ENCODE measurements at regions not wholly inside any gene's neighbourhood (a gene's known extent, or its start where the extent isn't known, plus 50 kb on each side); places are given as distances from the start of the nearest gene placed in this dataset.

GRCh38 chr22:45071618-45072017 lies 61.8 kb upstream of the PHF21B start:
- no peak for TF ChIP-seq CTCF (IDR thresholded peaks at IDR 0.05)
- peaks cover 3 to 64% of the 10 kb centered on the region in 2 donors for H3K27me3 ChIP-seq
- no peaks in the 10 kb centered on the region for H3K36me3 ChIP-seq
- no peak overlapping the region for H3K4me3 ChIP-seq
- H3K9me3 ChIP-seq: no peaks in the 10 kb centered on the region
- H3K4me1 ChIP-seq: no peaks in the 10 kb centered on the region
- H3K27ac ChIP-seq: no peak overlapping the region
- DNase-seq (no peak), ATAC-seq (no peak)
- intact Hi-C loops (cut with DNase I): no loop called here

GRCh38 chr22:45072322-45072903 lies 62.6 kb upstream of the PHF21B start:
- intact Hi-C loops (cut with DNase I): no loop called here
- H3K27me3 ChIP-seq: peaks cover 3 to 72% of the 10 kb centered on the region in 2 donors
- H3K36me3 ChIP-seq: no peaks in the 10 kb centered on the region
- H3K9me3 ChIP-seq: no peaks in the 10 kb centered on the region
- H3K27ac ChIP-seq: no peak overlapping the region
- H3K4me1 ChIP-seq: no peaks in the 10 kb centered on the region
- DNase-seq (no peak), ATAC-seq (no peak)
- H3K4me3 ChIP-seq: no peak overlapping the region
- TF ChIP-seq CTCF (IDR thresholded peaks at IDR 0.05): no peak

GRCh38 chr22:45073064-45073463 lies 63.3 kb upstream of the PHF21B start:
- intact Hi-C loops (cut with DNase I): no loop called here
- DNase-seq (no peak), ATAC-seq (no peak)
- H3K27ac ChIP-seq: no peak overlapping the region
- no peaks in the 10 kb centered on the region for H3K36me3 ChIP-seq
- H3K4me1 ChIP-seq: no peaks in the 10 kb centered on the region
- H3K4me3 ChIP-seq: no peak overlapping the region
- H3K9me3 ChIP-seq: no peaks in the 10 kb centered on the region
- peaks cover 8 to 79% of the 10 kb centered on the region in 2 donors for H3K27me3 ChIP-seq
- TF ChIP-seq CTCF (IDR thresholded peaks at IDR 0.05): no peak

GRCh38 chr22:45077286-45077685 lies 67.5 kb upstream of the PHF21B start:
- H3K36me3 ChIP-seq: no peaks in the 10 kb centered on the region
- peaks cover 12 to 76% of the 10 kb centered on the region in 2 donors for H3K27me3 ChIP-seq
- H3K4me3 ChIP-seq: no peak overlapping the region
- ATAC-seq (no peak), DNase-seq (no peak)
- intact Hi-C loops (cut with DNase I): no loop called here
- H3K27ac ChIP-seq: no peak overlapping the region
- H3K4me1 ChIP-seq: no peaks in the 10 kb centered on the region
- TF ChIP-seq CTCF (IDR thresholded peaks at IDR 0.05): no peak
- H3K9me3 ChIP-seq: no peaks in the 10 kb centered on the region

GRCh38 chr22:45077826-45078334 lies 68.1 kb upstream of the PHF21B start:
- no peak for ATAC-seq
- no peaks in the 10 kb centered on the region for H3K4me1 ChIP-seq
- H3K4me3 ChIP-seq: no peak overlapping the region
- peaks cover 12 to 76% of the 10 kb centered on the region in 2 donors for H3K27me3 ChIP-seq
- no peak for TF ChIP-seq CTCF (IDR thresholded peaks at IDR 0.05)
- H3K27ac ChIP-seq: no peak overlapping the region
- DNase-seq: no peak
- no peaks in the 10 kb centered on the region for H3K9me3 ChIP-seq
- intact Hi-C loops (cut with DNase I): no loop called here
- no peaks in the 10 kb centered on the region for H3K36me3 ChIP-seq

Data from left lung (tissue), 4 donors.